ENCODE measurements at regions not wholly inside any gene's neighbourhood (a gene's known extent, or its start where the extent isn't known, plus 50 kb on each side); places are given as distances from the start of the nearest gene placed in this dataset.

- TF ChIP-seq CTCF (optimal IDR thresholded peaks at IDR 0.05 in 1 of 3, IDR thresholded peaks at IDR 0.05 in 1 of 3, conservative IDR thresholded peaks at IDR 0.05 in 1 of 3; ENCODE audit: extremely low read depth in 1 of 3, insufficient read depth in 2 of 3, low read length in 3 of 3) (no peak), EZH2 (IDR thresholded peaks at IDR 0.05; ENCODE audit: low read length) (no peak)
Observed at GRCh38 chr9:96109680-96110351, 192.2 kb downstream of the HSD17B3 start.

Measured in keratinocyte (primary cell).